ENCODE measurements at regions not wholly inside any gene's neighbourhood (a gene's known extent, or its start where the extent isn't known, plus 50 kb on each side); places are given as distances from the start of the nearest gene placed in this dataset.

- TF ChIP-seq TAF1 (IDR thresholded peaks at IDR 0.05; ENCODE audit: low read depth), result no peak
- TF ChIP-seq, protein P1, sequence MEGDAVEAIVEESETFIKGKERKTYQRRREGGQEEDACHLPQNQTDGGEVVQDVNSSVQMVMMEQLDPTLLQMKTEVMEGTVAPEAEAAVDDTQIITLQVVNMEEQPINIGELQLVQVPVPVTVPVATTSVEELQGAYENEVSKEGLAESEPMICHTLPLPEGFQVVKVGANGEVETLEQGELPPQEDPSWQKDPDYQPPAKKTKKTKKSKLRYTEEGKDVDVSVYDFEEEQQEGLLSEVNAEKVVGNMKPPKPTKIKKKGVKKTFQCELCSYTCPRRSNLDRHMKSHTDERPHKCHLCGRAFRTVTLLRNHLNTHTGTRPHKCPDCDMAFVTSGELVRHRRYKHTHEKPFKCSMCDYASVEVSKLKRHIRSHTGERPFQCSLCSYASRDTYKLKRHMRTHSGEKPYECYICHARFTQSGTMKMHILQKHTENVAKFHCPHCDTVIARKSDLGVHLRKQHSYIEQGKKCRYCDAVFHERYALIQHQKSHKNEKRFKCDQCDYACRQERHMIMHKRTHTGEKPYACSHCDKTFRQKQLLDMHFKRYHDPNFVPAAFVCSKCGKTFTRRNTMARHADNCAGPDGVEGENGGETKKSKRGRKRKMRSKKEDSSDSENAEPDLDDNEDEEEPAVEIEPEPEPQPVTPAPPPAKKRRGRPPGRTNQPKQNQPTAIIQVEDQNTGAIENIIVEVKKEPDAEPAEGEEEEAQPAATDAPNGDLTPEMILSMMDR (IDR thresholded peaks at IDR 0.05; ENCODE audit: poor library complexity, severe bottlenecking), result no peak
- no peak for TF ChIP-seq REST (IDR thresholded peaks at IDR 0.05; ENCODE audit: borderline replicate concordance)
- TF ChIP-seq MXI1 (conservative IDR thresholded peaks at IDR 0.05; ENCODE audit: poor library complexity, severe bottlenecking), result no peak
- no peak for TF ChIP-seq SMC3 (conservative IDR thresholded peaks at IDR 0.05; ENCODE audit: poor library complexity)
- TF ChIP-seq EP300 (conservative IDR thresholded peaks at IDR 0.05; ENCODE audit: poor library complexity, severe bottlenecking), result no peak
- TF ChIP-seq EZH2 (IDR thresholded peaks at IDR 0.05; ENCODE audit: borderline replicate concordance, insufficient read depth, low read length, poor library complexity, severe bottlenecking), result no peak
- TF ChIP-seq RAD21 (conservative IDR thresholded peaks at IDR 0.05), result no peak
- TF ChIP-seq POLR2AphosphoS5 (IDR thresholded peaks at IDR 0.05), result no peak
- Histone ChIP-seq H3K36me3 (ENCODE audit: insufficient read depth, low read length) (no peaks in the 10 kb centered on the region), H3K9ac (ENCODE audit: low read length) (no peak overlapping the region), H3K9me3 (ENCODE audit: low read length) (no peaks in the 10 kb centered on the region), H3K4me3 (ENCODE audit: low read length) (no peak overlapping the region), H3K27me3 (ENCODE audit: insufficient read depth, low read depth, low read length) (no peaks in the 10 kb centered on the region), H3K9me2 (ENCODE audit: insufficient read depth, low read length) (no peaks in the 10 kb centered on the region), H3K4me2 (ENCODE audit: low read length) (no peak overlapping the region), H2AFZ (ENCODE audit: low read depth, low read length) (no peak overlapping the region), H3F3A (ENCODE audit: insufficient read depth, low read length, poor library complexity, severe bottlenecking) (no peaks in the 10 kb centered on the region), H3K27ac (ENCODE audit: low read length) (no peak overlapping the region), H4K20me1 (ENCODE audit: insufficient read depth) (no peaks in the 10 kb centered on the region), H3K79me2 (replicated peaks; ENCODE audit: insufficient read depth, low read length) (no peaks in the 10 kb centered on the region)
Observed at GRCh38 chr6:155889410-155889809, 433.8 kb upstream of the NOX3 start.

DNA sequence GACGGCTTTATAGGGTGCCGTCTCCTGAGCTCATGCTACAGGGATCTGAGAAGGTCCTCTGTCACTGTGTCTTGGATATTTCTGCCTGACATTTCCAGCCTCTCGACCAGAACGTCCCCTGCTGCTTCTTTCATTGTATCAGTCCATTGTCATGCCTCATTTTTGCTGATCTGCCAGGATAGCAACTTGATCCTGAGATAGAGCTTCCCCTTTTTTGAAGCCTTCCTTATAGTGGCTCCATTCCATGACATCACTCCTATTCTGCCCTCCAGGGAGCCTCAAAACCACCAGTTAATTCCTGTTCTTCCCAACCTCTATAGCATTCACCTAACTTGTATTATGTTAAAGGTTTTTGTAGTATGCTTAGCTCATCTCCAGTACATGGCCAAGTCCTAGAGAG is 431.8 kb upstream of the NOX3 start:
- Histone ChIP-seq H3K79me2 (replicated peaks; ENCODE audit: insufficient read depth, low read length) (no peaks in the 10 kb centered on the region), H3F3A (ENCODE audit: insufficient read depth, low read length, poor library complexity, severe bottlenecking) (no peaks in the 10 kb centered on the region), H3K9me3 (ENCODE audit: low read length) (no peaks in the 10 kb centered on the region), H3K27ac (ENCODE audit: low read length) (no peak overlapping the region), H4K20me1 (ENCODE audit: insufficient read depth) (no peaks in the 10 kb centered on the region), H2AFZ (ENCODE audit: low read depth, low read length) (no peak overlapping the region), H3K4me3 (ENCODE audit: low read length) (no peak overlapping the region), H3K9ac (ENCODE audit: low read length) (no peak overlapping the region), H3K36me3 (ENCODE audit: insufficient read depth, low read length) (no peaks in the 10 kb centered on the region), H3K4me2 (ENCODE audit: low read length) (no peak overlapping the region), H3K9me2 (ENCODE audit: insufficient read depth, low read length) (no peaks in the 10 kb centered on the region), H3K27me3 (ENCODE audit: insufficient read depth, low read depth, low read length) (no peaks in the 10 kb centered on the region)
- TF ChIP-seq, protein P1 (IDR thresholded peaks at IDR 0.05; ENCODE audit: poor library complexity, severe bottlenecking), result no peak
- TF ChIP-seq TAF1 (IDR thresholded peaks at IDR 0.05; ENCODE audit: low read depth), result no peak
- no peak for TF ChIP-seq SMC3 (conservative IDR thresholded peaks at IDR 0.05; ENCODE audit: poor library complexity)
- TF ChIP-seq RAD21 (conservative IDR thresholded peaks at IDR 0.05), result no peak
- TF ChIP-seq EP300 (conservative IDR thresholded peaks at IDR 0.05; ENCODE audit: poor library complexity, severe bottlenecking), result no peak
- no peak for TF ChIP-seq POLR2AphosphoS5 (IDR thresholded peaks at IDR 0.05)

Measured in neural cell (in vitro differentiated cells).